OCI-LY1 (cell line): ENCODE measurements at regions not wholly inside any gene's neighbourhood (a gene's known extent, or its start where the extent isn't known, plus 50 kb on each side); places are given as distances from the start of the nearest gene placed in this dataset.

Source experiments
- EZH2 ChIP-seq: fragments of 200-600 bp; sonication (generic), shearing (Covaris generic); IDR thresholded peaks from 2 replicates; pipeline ENCODE4 v1.8.0; 2017; ENCODE audit warnings: borderline replicate concordance, mixed run types, mild to moderate bottlenecking, antibody characterized with exemption, low read length, moderate library complexity, mixed read lengths
- TF ChIP-seq, protein P1 (sequence below): fragments of 200-600 bp; sonication (generic), shearing (Covaris generic); IDR thresholded peaks from 2 replicates; pipeline ENCODE4 v1.5.1; 2017; ENCODE audit warnings: mild to moderate bottlenecking, antibody characterized with exemption, low read length, moderate library complexity, mixed read lengths

DNA sequence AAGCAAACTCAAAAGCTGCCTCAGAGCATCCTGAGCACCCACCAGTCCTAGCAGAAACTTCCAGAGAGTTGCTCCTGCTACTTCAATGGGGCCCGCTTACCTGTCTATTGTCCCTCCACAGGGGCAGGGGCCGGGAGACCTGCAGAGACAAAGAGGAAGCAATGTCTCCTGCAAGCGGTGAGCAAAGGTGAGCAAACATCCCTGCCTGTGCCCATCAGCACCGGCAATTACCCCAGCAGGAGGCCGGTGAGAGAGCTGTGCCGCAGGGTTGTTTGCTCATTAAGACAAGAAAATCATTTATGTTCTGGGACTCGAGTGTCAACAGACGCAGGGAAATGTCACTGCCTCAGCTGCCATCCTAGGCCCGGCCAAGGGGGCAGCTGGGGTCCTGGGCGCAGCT lies 53.8 kb upstream of the TARDBP start:
- TF ChIP-seq EZH2 = no peak
- TF ChIP-seq, protein P1, sequence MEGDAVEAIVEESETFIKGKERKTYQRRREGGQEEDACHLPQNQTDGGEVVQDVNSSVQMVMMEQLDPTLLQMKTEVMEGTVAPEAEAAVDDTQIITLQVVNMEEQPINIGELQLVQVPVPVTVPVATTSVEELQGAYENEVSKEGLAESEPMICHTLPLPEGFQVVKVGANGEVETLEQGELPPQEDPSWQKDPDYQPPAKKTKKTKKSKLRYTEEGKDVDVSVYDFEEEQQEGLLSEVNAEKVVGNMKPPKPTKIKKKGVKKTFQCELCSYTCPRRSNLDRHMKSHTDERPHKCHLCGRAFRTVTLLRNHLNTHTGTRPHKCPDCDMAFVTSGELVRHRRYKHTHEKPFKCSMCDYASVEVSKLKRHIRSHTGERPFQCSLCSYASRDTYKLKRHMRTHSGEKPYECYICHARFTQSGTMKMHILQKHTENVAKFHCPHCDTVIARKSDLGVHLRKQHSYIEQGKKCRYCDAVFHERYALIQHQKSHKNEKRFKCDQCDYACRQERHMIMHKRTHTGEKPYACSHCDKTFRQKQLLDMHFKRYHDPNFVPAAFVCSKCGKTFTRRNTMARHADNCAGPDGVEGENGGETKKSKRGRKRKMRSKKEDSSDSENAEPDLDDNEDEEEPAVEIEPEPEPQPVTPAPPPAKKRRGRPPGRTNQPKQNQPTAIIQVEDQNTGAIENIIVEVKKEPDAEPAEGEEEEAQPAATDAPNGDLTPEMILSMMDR = no peak
